MM.1S (cell line): ENCODE measurements at regions not wholly inside any gene's neighbourhood (a gene's known extent, or its start where the extent isn't known, plus 50 kb on each side); places are given as distances from the start of the nearest gene placed in this dataset.

Experiments
- CTCF ChIP-seq: fragments of 300-600 bp; sonication (generic); IDR thresholded peaks from 2 replicates; pipeline ENCODE4 v1.5.1; 2016; ENCODE audit warnings: antibody characterized with exemption, low read length, mixed read lengths
- EZH2 ChIP-seq: fragments of 300-600 bp; sonication (generic); optimal IDR thresholded peaks from 2 replicates; pipeline ENCODE3; 2017; ENCODE audit warnings: low read depth, mild to moderate bottlenecking, antibody characterized with exemption, low read length, mixed read lengths
- EZH2phosphoT487 ChIP-seq: fragments of 300-600 bp; sonication (generic); IDR thresholded peaks from 2 replicates; pipeline ENCODE4 v1.6.1; 2018; ENCODE audit warnings: antibody characterized with exemption, low read length

GRCh38 chr11:112453601-112454577 is 193.2 kb upstream of the PLET1 start:
- TF ChIP-seq EZH2phosphoT487 (no peak), CTCF (peak; percentile 32; the same call in 1 of the 2 replicates), EZH2 (no peak)
